Astrocyte (in vitro differentiated cells and primary cell): ENCODE measurements at regions not wholly inside any gene's neighbourhood (a gene's known extent, or its start where the extent isn't known, plus 50 kb on each side); places are given as distances from the start of the nearest gene placed in this dataset.

Experiments used
- DNase-seq: peaks from one replicate; pipeline ENCODE4 v3.0.0-alpha.2; 2010; ENCODE audit warnings: low read depth
- FAIRE-seq: peaks from 2 replicates; lab custom pipeline; 2011; peaks lifted over from hg19 to GRCh38; lab: Jason Lieb, UNC
- H2AFZ ChIP-seq: 2 replicates; pipeline ENCODE4 v1.6.0; 2012; ENCODE audit warnings: low read depth, low read length, inconsistent platforms
- H3K27ac ChIP-seq: 2 replicates; pipeline ENCODE4 v1.5.1; 2011; ENCODE audit warnings: low read depth, low read length, inconsistent platforms
- H3K27me3 ChIP-seq: 2 replicates; pipeline ENCODE4 v1.6.0; 2011; ENCODE audit warnings: low read length, inconsistent platforms; ENCODE audit not compliant: insufficient read depth
- H3K36me3 ChIP-seq: 2 replicates; pipeline ENCODE4 v1.5.1; 2011; ENCODE audit warnings: low read length, inconsistent platforms; ENCODE audit not compliant: insufficient read depth
- H3K4me1 ChIP-seq: 2 replicates; pipeline ENCODE4 v1.5.1; 2011; ENCODE audit warnings: low read length, inconsistent platforms; ENCODE audit not compliant: insufficient read depth
- H3K4me2 ChIP-seq: 2 replicates; pipeline ENCODE4 v1.6.0; 2012; ENCODE audit warnings: low read length, inconsistent platforms
- H3K4me3 ChIP-seq: 2 replicates; pipeline ENCODE4 v1.5.1; 2011; ENCODE audit warnings: low read depth, mild to moderate bottlenecking, low read length, inconsistent platforms; ENCODE audit not compliant: insufficient read depth
- H3K79me2 ChIP-seq: 2 replicates; pipeline ENCODE4 v1.6.0; 2012; ENCODE audit warnings: mild to moderate bottlenecking, low read length, inconsistent platforms; ENCODE audit not compliant: insufficient read depth
- H3K9ac ChIP-seq: 2 replicates; pipeline ENCODE4 v1.6.0; 2012; ENCODE audit warnings: mild to moderate bottlenecking, low read length, inconsistent platforms
- H3K9me3 ChIP-seq: 2 replicates; pipeline ENCODE4 v1.5.1; 2012; ENCODE audit warnings: low read depth, mild to moderate bottlenecking, low read length, inconsistent platforms; ENCODE audit not compliant: insufficient read depth
- H4K20me1 ChIP-seq: 2 replicates; pipeline ENCODE4 v1.6.0; 2012; ENCODE audit warnings: low read length, inconsistent platforms; ENCODE audit not compliant: insufficient read depth
- H3K27ac Mint-ChIP-seq: one replicate; pipeline ENCODE4 v1.8.0; 2021; ENCODE audit warnings: mild to moderate bottlenecking, mixed read lengths; ENCODE audit not compliant: unreplicated experiment
- H3K27me3 Mint-ChIP-seq: one replicate; pipeline ENCODE4 v1.8.0; 2021; ENCODE audit warnings: low read depth, mixed read lengths; ENCODE audit not compliant: unreplicated experiment
- H3K36me3 Mint-ChIP-seq: one replicate; pipeline ENCODE4 v1.8.0; 2021; ENCODE audit warnings: low read depth, mixed read lengths; ENCODE audit not compliant: unreplicated experiment
- H3K4me1 Mint-ChIP-seq: one replicate; pipeline ENCODE4 v1.8.0; 2021; ENCODE audit warnings: low read depth, mixed read lengths; ENCODE audit not compliant: unreplicated experiment
- H3K4me3 Mint-ChIP-seq: one replicate; pipeline ENCODE4 v1.8.0; 2021; ENCODE audit warnings: mild to moderate bottlenecking, moderate library complexity, mixed read lengths; ENCODE audit not compliant: unreplicated experiment
- H3K9me3 Mint-ChIP-seq: one replicate; pipeline ENCODE4 v1.8.0; 2021; ENCODE audit warnings: mild to moderate bottlenecking, mixed read lengths; ENCODE audit not compliant: unreplicated experiment
- CTCF ChIP-seq: IDR thresholded peaks from 2 replicates; pipeline ENCODE4 v1.5.1; 2011; ENCODE audit warnings: low read depth, mild to moderate bottlenecking, inconsistent platforms, low read length, moderate library complexity; ENCODE audit not compliant: insufficient read depth
- EZH2 ChIP-seq: IDR thresholded peaks from 2 replicates; pipeline ENCODE4 v1.6.1; 2012; ENCODE audit warnings: mild to moderate bottlenecking, low read length, inconsistent platforms; ENCODE audit not compliant: insufficient read depth

DNA sequence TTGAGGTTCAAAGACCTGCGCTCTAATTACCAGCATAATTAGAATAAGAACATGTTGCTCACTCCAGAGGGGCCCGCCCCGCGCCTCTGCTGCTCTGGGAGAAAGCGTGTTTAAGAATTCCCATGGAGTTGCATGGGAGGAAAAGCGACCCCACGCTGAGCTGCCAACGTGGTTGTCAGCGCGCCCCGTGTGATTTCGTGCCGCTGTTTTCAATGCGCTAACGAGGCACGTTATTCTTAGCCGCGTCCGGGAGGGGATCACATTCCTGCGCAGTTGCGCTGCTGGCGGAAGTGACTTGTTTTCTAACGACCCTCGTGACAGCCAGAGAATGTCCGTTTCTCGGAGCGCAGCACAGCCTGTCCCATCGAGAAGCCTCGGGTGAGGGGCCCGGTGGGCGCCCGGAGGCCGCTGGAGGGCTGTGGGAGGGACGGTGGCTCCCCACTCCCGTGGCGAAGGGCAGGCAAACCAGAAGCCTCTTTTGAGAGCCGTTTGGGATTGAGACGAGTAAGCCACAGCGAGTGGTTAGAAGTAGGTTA is 173.8 kb upstream of the SOX1 start:
- H4K20me1 ChIP-seq, result no peaks in the 10 kb centered on the region
- H3K36me3 Mint-ChIP-seq, result no peaks in the 10 kb centered on the region
- peak overlapping the region; percentile 66 for H3K9ac ChIP-seq
- H3K79me2 ChIP-seq, result no peaks in the 10 kb centered on the region
- peaks cover 8% of the 10 kb centered on the region for H3K9me3 Mint-ChIP-seq
- peaks cover 4% of the 10 kb centered on the region for H3K9me3 ChIP-seq
- H3K4me3 Mint-ChIP-seq, result peak overlapping the region; percentile 79
- TF ChIP-seq EZH2 (no peak), CTCF (no peak)
- peaks cover 35% of the 10 kb centered on the region for H3K27me3 Mint-ChIP-seq
- H3K4me2 ChIP-seq, result peak overlapping the region; percentile 84
- H3K27me3 ChIP-seq, result peaks cover 9% of the 10 kb centered on the region
- peaks cover 4% of the 10 kb centered on the region for H3K4me1 ChIP-seq
- no peak overlapping the region for H3K27ac ChIP-seq
- peak overlapping the region; percentile 58 for H2AFZ ChIP-seq
- H3K27ac Mint-ChIP-seq, result peak overlapping the region; percentile 67
- FAIRE-seq, result no peak
- no peak for DNase-seq
- H3K36me3 ChIP-seq, result no peaks in the 10 kb centered on the region
- H3K4me1 Mint-ChIP-seq, result peaks cover 3% of the 10 kb centered on the region
- H3K4me3 ChIP-seq, result peak overlapping the region; percentile 28

GRCh38 chr13:111893607-111894443 is 173.1 kb upstream of the SOX1 start:
- Mint-ChIP-seq H3K9me3 (peaks cover 10% of the 10 kb centered on the region), H3K4me3 (peak overlapping the region; percentile 79), H3K27me3 (peaks cover 35% of the 10 kb centered on the region), H3K36me3 (no peaks in the 10 kb centered on the region), H3K27ac (peak overlapping the region; percentile 86), H3K4me1 (peaks cover 3% of the 10 kb centered on the region)
- Histone ChIP-seq H3K9me3 (peaks cover 4% of the 10 kb centered on the region), H2AFZ (peak overlapping the region; percentile 58), H3K4me2 (peak overlapping the region; percentile 84), H4K20me1 (no peaks in the 10 kb centered on the region), H3K9ac (peak overlapping the region; percentile 66), H3K79me2 (no peaks in the 10 kb centered on the region), H3K36me3 (no peaks in the 10 kb centered on the region), H3K4me1 (peaks cover 4% of the 10 kb centered on the region), H3K27me3 (peaks cover 9% of the 10 kb centered on the region), H3K27ac (no peak overlapping the region), H3K4me3 (peak overlapping the region; percentile 28)
- TF ChIP-seq CTCF (no peak), EZH2 (no peak)
- DNase-seq (no peak), FAIRE-seq (no peak)
